KG1 (cell line): ENCODE measurements at regions not wholly inside any gene's neighbourhood (a gene's known extent, or its start where the extent isn't known, plus 50 kb on each side); places are given as distances from the start of the nearest gene placed in this dataset.
"Not testable (repeated sequence)": the region's sequence is repeated elsewhere in the genome, so short reads cannot be mapped to it uniquely, and the experiment has no call there.

Experiments used
- DNase-seq: peaks from one replicate; lab custom pipeline; 2025; lab: John Stamatoyannopoulos, UW

GRCh38 chr6:9195322-9195721 lies 760.0 kb upstream of the SLC35B3 start:
- DNase-seq, result no peak

GRCh38 chr6:9192405-9192909 lies 757.1 kb upstream of the SLC35B3 start:
- no peak for DNase-seq

GRCh38 chr6:9186148-9186547 lies 750.8 kb upstream of the SLC35B3 start:
- DNase-seq, result no peak

- DNase-seq, result no peak
These were observed 742.7 kb upstream of the SLC35B3 start for GRCh38 chr6:9178071-9178470.

GRCh38 chr6:9173229-9173628 lies 737.9 kb upstream of the SLC35B3 start:
- DNase-seq, result no peak

GRCh38 chr6:9172096-9172495 lies 736.8 kb upstream of the SLC35B3 start:
- DNase-seq, result no peak

GRCh38 chr6:9168669-9169068 lies 733.3 kb upstream of the SLC35B3 start:
- DNase-seq, result no peak

- no peak for DNase-seq
These were observed 726.4 kb upstream of the SLC35B3 start for GRCh38 chr6:9161731-9162130.

- no peak for DNase-seq
These were observed 723.7 kb upstream of the SLC35B3 start for GRCh38 chr6:9159051-9159450.

- DNase-seq, result no peak
These were observed 720.5 kb upstream of the SLC35B3 start for GRCh38 chr6:9155836-9156235.

GRCh38 chr6:9143140-9143539 lies 707.8 kb upstream of the SLC35B3 start:
- no peak for DNase-seq

GRCh38 chr6:9140951-9141460 lies 705.7 kb upstream of the SLC35B3 start:
- no peak for DNase-seq

- no peak for DNase-seq
These were observed 704.8 kb upstream of the SLC35B3 start for GRCh38 chr6:9140172-9140571.

- DNase-seq, result no peak
These were observed 704.4 kb upstream of the SLC35B3 start for GRCh38 chr6:9139746-9140145.

- no peak for DNase-seq
These were observed 703.6 kb upstream of the SLC35B3 start for GRCh38 chr6:9138936-9139335.

GRCh38 chr6:9136141-9136822 lies 700.9 kb upstream of the SLC35B3 start:
- no peak for DNase-seq

GRCh38 chr6:9131616-9132015 lies 696.3 kb upstream of the SLC35B3 start:
- no peak for DNase-seq

GRCh38 chr6:9131201-9131600 lies 695.9 kb upstream of the SLC35B3 start:
- DNase-seq, result no peak

GRCh38 chr6:9128970-9129369 lies 693.6 kb upstream of the SLC35B3 start:
- DNase-seq, result no peak

- DNase-seq, result no peak
These were observed 691.7 kb upstream of the SLC35B3 start for GRCh38 chr6:9126878-9127560.

GRCh38 chr6:9126034-9126433 lies 690.7 kb upstream of the SLC35B3 start:
- DNase-seq, result not testable (repeated sequence)

GRCh38 chr6:9121549-9121948 lies 686.2 kb upstream of the SLC35B3 start:
- no peak for DNase-seq

GRCh38 chr6:9116026-9116425 lies 680.7 kb upstream of the SLC35B3 start:
- DNase-seq, result no peak
